ENCODE measurements at regions not wholly inside any gene's neighbourhood (a gene's known extent, or its start where the extent isn't known, plus 50 kb on each side); places are given as distances from the start of the nearest gene placed in this dataset.
A peak's percentile ranks its signal among the peaks of the same experiment; 100 is the strongest.

DNA sequence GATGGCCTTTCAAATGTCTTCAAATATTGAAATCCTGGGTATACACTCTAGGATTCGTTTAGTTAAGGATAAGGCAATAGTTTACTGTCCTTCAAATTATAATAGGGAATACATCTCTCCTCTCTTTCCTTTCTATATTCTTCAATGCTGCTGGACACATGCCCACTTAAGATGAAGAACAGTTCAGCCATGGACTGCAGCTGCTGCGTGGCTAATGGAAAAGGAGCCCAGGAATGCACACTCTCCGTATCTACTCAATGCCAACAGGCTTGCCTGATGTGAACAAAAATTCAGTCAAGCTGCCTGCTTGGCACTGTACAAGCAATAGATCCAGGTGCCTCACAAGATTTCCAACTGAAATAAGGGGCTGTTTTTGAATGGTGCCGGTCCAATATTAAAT is 321.2 kb upstream of the LYPLAL1 start:
- H3K27ac ChIP-seq: no peak overlapping the region; a peak in 1 of 6 replicates
- POLR2A ChIA-PET: no interaction called here
- DNase-seq (ENCODE audit: low read depth in 1 of 2, low spot score in 1 of 2) (no peak), ATAC-seq (no peak), FAIRE-seq (no peak)
- H3K9me3 ChIP-seq: no peaks in the 10 kb centered on the region
- 85% methylated on average over 4 of the region's 4 CpGs for WGBS (ENCODE audit: missing lambda C conversion rate)
- H3K4me2 ChIP-seq: no peak overlapping the region
- no peak overlapping the region for H3K4me3 ChIP-seq
- peaks cover 7% of the 10 kb centered on the region; the same call in 1 of the 3 replicates for H3K4me1 ChIP-seq
- CTCF ChIA-PET: no interaction called here
- no peak for TF ChIP-seq CHD2 (IDR thresholded peaks at IDR 0.05; ENCODE audit: low read length, partially characterized antibody)
- TF ChIP-seq NR3C1 (IDR thresholded peaks at IDR 0.05): no peak
- no peak for TF ChIP-seq HEYL (CRISPR knock-in tag; IDR thresholded peaks at IDR 0.05)
- TF ChIP-seq RFX5 (IDR thresholded peaks at IDR 0.05): no peak

DNA sequence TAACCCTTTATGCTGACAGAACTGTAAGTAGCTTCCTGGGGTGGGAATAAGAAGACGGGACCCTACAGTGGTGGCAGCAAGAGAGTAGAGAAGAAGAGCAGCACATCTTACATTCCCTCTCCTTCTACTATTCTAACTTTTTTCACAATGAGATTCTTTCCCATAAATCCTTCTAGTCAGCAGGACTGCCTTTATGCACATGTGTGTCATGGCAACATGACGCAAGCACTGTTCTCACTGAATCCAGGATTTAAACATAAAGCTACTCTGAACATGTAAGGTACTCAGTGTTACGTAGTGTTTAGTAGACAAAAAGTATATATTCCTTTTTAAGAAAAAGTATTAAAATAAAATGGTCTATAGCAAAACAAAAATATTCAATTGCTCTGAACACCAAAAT is 309.7 kb upstream of the LYPLAL1 start:
- Histone ChIP-seq H3K4me1 (peaks cover 28% of the 10 kb centered on the region), H3K9me3 (no peaks in the 10 kb centered on the region), H3K27ac (peak overlapping the region; percentile 79; a peak in 5 of 6 replicates), H3K4me2 (no peak overlapping the region), H3K4me3 (no peak overlapping the region)
- DNase-seq (ENCODE audit: low read depth in 1 of 2, low spot score in 1 of 2): no peak
- FAIRE-seq: no peak
- CTCF ChIA-PET: no interaction called here
- POLR2A ChIA-PET: interaction anchor here (0.6 kb wide), 1 partner anchor 123 kb away, joined by 3 read pairs; no protein-coding TSS in a partner anchor
- ATAC-seq: no peak
- TF ChIP-seq, protein P1, sequence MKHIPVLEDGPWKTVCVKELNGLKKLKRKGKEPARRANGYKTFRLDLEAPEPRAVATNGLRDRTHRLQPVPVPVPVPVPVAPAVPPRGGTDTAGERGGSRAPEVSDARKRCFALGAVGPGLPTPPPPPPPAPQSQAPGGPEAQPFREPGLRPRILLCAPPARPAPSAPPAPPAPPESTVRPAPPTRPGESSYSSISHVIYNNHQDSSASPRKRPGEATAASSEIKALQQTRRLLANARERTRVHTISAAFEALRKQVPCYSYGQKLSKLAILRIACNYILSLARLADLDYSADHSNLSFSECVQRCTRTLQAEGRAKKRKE (CRISPR knock-in tag; IDR thresholded peaks at IDR 0.05; ENCODE audit: low read depth): no peak
- TF ChIP-seq SREBF2 (IDR thresholded peaks at IDR 0.05) (no peak), SMC3 (IDR thresholded peaks at IDR 0.05) (no peak), CHD2 (IDR thresholded peaks at IDR 0.05; ENCODE audit: low read length, partially characterized antibody) (no peak), HOXB13 (CRISPR knock-in tag; IDR thresholded peaks at IDR 0.05; ENCODE audit: low read depth) (no peak), CBX8 (IDR thresholded peaks at IDR 0.05) (no peak)
- 97% methylated on average over 3 of the region's 3 CpGs for WGBS (ENCODE audit: missing lambda C conversion rate)

DNA sequence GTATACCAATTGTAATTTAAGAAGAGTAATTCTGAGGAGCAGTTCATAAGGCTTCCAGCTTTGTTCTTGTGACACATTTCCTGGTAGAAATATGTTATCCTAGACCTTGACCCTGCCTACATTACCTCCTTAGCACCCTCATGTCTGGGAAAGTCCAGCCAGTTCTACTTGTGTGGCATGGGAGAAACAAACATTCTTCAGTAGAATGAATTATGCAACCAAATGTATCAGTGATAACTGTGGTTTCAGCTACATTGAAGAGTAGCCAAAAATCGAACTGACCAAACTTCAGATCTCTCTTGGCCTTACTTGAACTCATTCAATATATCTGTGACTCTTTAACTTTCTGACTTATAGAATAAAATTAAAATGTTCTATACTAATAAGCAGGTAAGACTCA is 308.1 kb upstream of the LYPLAL1 start:
- DNase-seq (ENCODE audit: low read depth in 1 of 2, low spot score in 1 of 2) (peak in 1 of 2 experiments; percentile 84), FAIRE-seq (peak; percentile 28), ATAC-seq (peak in 1 of 2 experiments; percentile 88; a peak in 3 of 6 replicates)
- no peaks in the 10 kb centered on the region for H3K9me3 ChIP-seq
- WGBS (ENCODE audit: missing lambda C conversion rate): 0% methylated on average over 1 of the region's 1 CpG
- peak overlapping the region in 1 of 2 experiments; percentile 79; a peak in 3 of 6 replicates for H3K27ac ChIP-seq
- H3K4me1 ChIP-seq: peaks cover 28% of the 10 kb centered on the region
- POLR2A ChIA-PET: interaction anchor here (2.4 kb wide), 1 partner anchor 42 kb away, joined by 5 read pairs; no protein-coding TSS in a partner anchor
- CTCF ChIA-PET: no interaction called here
- peak overlapping the region; percentile 63 for H3K4me2 ChIP-seq
- H3K4me3 ChIP-seq: no peak overlapping the region
- TF ChIP-seq JUNB (IDR thresholded peaks at IDR 0.05): peak; percentile 80; the same call in 1 of the 2 replicates
- no peak for TF ChIP-seq ZFP36 (IDR thresholded peaks at IDR 0.05; ENCODE audit: borderline replicate concordance, partially characterized antibody)
- no peak for TF ChIP-seq ZNF302 (CRISPR knock-in tag; IDR thresholded peaks at IDR 0.05)
- TF ChIP-seq FOSL2 (IDR thresholded peaks at IDR 0.05): no peak
- TF ChIP-seq FOSL2 (CRISPR knock-in tag; IDR thresholded peaks at IDR 0.05): peak; percentile 53
- no peak for TF ChIP-seq FOXS1 (CRISPR knock-in tag; IDR thresholded peaks at IDR 0.05)
- TF ChIP-seq POLR2A (IDR thresholded peaks at IDR 0.05; ENCODE audit: low read length): no peak
- TF ChIP-seq RCOR1 (IDR thresholded peaks at IDR 0.05; ENCODE audit: low read depth, low read length): no peak
- no peak for TF ChIP-seq HOXA7 (CRISPR knock-in tag; IDR thresholded peaks at IDR 0.05)
- no peak for TF ChIP-seq RNF2 (IDR thresholded peaks at IDR 0.05; ENCODE audit: borderline replicate concordance, low read depth)
- TF ChIP-seq, protein P2, sequence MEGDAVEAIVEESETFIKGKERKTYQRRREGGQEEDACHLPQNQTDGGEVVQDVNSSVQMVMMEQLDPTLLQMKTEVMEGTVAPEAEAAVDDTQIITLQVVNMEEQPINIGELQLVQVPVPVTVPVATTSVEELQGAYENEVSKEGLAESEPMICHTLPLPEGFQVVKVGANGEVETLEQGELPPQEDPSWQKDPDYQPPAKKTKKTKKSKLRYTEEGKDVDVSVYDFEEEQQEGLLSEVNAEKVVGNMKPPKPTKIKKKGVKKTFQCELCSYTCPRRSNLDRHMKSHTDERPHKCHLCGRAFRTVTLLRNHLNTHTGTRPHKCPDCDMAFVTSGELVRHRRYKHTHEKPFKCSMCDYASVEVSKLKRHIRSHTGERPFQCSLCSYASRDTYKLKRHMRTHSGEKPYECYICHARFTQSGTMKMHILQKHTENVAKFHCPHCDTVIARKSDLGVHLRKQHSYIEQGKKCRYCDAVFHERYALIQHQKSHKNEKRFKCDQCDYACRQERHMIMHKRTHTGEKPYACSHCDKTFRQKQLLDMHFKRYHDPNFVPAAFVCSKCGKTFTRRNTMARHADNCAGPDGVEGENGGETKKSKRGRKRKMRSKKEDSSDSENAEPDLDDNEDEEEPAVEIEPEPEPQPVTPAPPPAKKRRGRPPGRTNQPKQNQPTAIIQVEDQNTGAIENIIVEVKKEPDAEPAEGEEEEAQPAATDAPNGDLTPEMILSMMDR (IDR thresholded peaks at IDR 0.05): no peak
- TF ChIP-seq, protein P3, sequence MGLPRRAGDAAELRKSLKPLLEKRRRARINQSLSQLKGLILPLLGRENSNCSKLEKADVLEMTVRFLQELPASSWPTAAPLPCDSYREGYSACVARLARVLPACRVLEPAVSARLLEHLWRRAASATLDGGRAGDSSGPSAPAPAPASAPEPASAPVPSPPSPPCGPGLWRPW (IDR thresholded peaks at IDR 0.05): peak; percentile 47; the same call in 1 of the 2 replicates
- TF ChIP-seq HDAC2 (IDR thresholded peaks at IDR 0.05): no peak
- TF ChIP-seq MYC (IDR thresholded peaks at IDR 0.05; ENCODE audit: borderline replicate concordance, low read length): no peak
- no peak for TF ChIP-seq TFCP2L1 (CRISPR knock-in tag; IDR thresholded peaks at IDR 0.05)
- no peak for TF ChIP-seq ESRRA (IDR thresholded peaks at IDR 0.05; ENCODE audit: borderline replicate concordance, low read length)
- no peak for TF ChIP-seq FOSB (CRISPR knock-in tag; IDR thresholded peaks at IDR 0.05)
- no peak for TF ChIP-seq MAZ (IDR thresholded peaks at IDR 0.05; ENCODE audit: borderline replicate concordance, low read depth, low read length)
- TF ChIP-seq, protein P4, sequence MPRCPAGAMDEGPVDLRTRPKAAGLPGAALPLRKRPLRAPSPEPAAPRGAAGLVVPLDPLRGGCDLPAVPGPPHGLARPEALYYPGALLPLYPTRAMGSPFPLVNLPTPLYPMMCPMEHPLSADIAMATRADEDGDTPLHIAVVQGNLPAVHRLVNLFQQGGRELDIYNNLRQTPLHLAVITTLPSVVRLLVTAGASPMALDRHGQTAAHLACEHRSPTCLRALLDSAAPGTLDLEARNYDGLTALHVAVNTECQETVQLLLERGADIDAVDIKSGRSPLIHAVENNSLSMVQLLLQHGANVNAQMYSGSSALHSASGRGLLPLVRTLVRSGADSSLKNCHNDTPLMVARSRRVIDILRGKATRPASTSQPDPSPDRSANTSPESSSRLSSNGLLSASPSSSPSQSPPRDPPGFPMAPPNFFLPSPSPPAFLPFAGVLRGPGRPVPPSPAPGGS (IDR thresholded peaks at IDR 0.05): peak; percentile 76; the same call in 2 of the 3 replicates
- TF ChIP-seq JUN (IDR thresholded peaks at IDR 0.05): peak; percentile 76 to 92; a peak in 4 of 5 replicates
- TF ChIP-seq, protein P1 (CRISPR knock-in tag; IDR thresholded peaks at IDR 0.05; ENCODE audit: low read depth): no peak
- no peak for TF ChIP-seq EHMT2 (IDR thresholded peaks at IDR 0.05; ENCODE audit: low read depth)
- TF ChIP-seq SMC3 (IDR thresholded peaks at IDR 0.05): peak; percentile 60
- no peak for TF ChIP-seq KDM1A (IDR thresholded peaks at IDR 0.05; ENCODE audit: low read depth)
- TF ChIP-seq EHF (CRISPR knock-in tag; IDR thresholded peaks at IDR 0.05): no peak
- no peak for TF ChIP-seq KDM5A (IDR thresholded peaks at IDR 0.05)
- peak; percentile 76 for TF ChIP-seq GATA3 (IDR thresholded peaks at IDR 0.05; ENCODE audit: borderline replicate concordance)
